Glutamatergic neuron (in vitro differentiated cells): ENCODE measurements at regions not wholly inside any gene's neighbourhood (a gene's known extent, or its start where the extent isn't known, plus 50 kb on each side); places are given as distances from the start of the nearest gene placed in this dataset.

ENCODE experiments used
- DNase-seq: peaks from one replicate; pipeline ENCODE4 v3.0.0; 2022
- H3K27ac Mint-ChIP-seq: one replicate; pipeline ENCODE4 v1.8.0; 2020; ENCODE audit warnings: mild to moderate bottlenecking, mixed read lengths, inconsistent platforms; ENCODE audit not compliant: unreplicated experiment
- H3K27me3 Mint-ChIP-seq: one replicate; pipeline ENCODE4 v1.8.0; 2020; ENCODE audit warnings: mild to moderate bottlenecking, moderate library complexity, mixed read lengths, inconsistent platforms; ENCODE audit not compliant: unreplicated experiment
- H3K36me3 Mint-ChIP-seq: one replicate; pipeline ENCODE4 v1.8.0; 2020; ENCODE audit warnings: mild to moderate bottlenecking, mixed read lengths, inconsistent platforms; ENCODE audit not compliant: unreplicated experiment
- H3K4me1 Mint-ChIP-seq: one replicate; pipeline ENCODE4 v1.8.0; 2020; ENCODE audit warnings: mild to moderate bottlenecking, low read depth, mixed read lengths, inconsistent platforms; ENCODE audit not compliant: unreplicated experiment
- H3K4me3 Mint-ChIP-seq: one replicate; pipeline ENCODE4 v1.8.0; 2020; ENCODE audit warnings: mild to moderate bottlenecking, mixed read lengths, inconsistent platforms; ENCODE audit not compliant: unreplicated experiment
- H3K9me3 Mint-ChIP-seq: one replicate; pipeline ENCODE4 v1.8.0; 2020; ENCODE audit warnings: mild to moderate bottlenecking, moderate library complexity, mixed read lengths, inconsistent platforms; ENCODE audit not compliant: unreplicated experiment
- TF ChIP-seq, protein P1 (sequence below): fragments of 200-600 bp; sonication (generic); IDR thresholded peaks from one replicate; pipeline ENCODE4 v1.5.0; 2021; ENCODE audit not compliant: partially characterized antibody, unreplicated experiment

- no peaks in the 10 kb centered on the region for H3K36me3 Mint-ChIP-seq
- TF ChIP-seq, protein P1, sequence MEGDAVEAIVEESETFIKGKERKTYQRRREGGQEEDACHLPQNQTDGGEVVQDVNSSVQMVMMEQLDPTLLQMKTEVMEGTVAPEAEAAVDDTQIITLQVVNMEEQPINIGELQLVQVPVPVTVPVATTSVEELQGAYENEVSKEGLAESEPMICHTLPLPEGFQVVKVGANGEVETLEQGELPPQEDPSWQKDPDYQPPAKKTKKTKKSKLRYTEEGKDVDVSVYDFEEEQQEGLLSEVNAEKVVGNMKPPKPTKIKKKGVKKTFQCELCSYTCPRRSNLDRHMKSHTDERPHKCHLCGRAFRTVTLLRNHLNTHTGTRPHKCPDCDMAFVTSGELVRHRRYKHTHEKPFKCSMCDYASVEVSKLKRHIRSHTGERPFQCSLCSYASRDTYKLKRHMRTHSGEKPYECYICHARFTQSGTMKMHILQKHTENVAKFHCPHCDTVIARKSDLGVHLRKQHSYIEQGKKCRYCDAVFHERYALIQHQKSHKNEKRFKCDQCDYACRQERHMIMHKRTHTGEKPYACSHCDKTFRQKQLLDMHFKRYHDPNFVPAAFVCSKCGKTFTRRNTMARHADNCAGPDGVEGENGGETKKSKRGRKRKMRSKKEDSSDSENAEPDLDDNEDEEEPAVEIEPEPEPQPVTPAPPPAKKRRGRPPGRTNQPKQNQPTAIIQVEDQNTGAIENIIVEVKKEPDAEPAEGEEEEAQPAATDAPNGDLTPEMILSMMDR, result no peak
- H3K4me1 Mint-ChIP-seq, result peaks cover 16% of the 10 kb centered on the region
- H3K9me3 Mint-ChIP-seq, result peaks cover 3% of the 10 kb centered on the region
- H3K27me3 Mint-ChIP-seq, result peaks cover 3% of the 10 kb centered on the region
- no peak overlapping the region for H3K27ac Mint-ChIP-seq
- no peak for DNase-seq
- H3K4me3 Mint-ChIP-seq, result no peak overlapping the region
These were observed 478.4 kb downstream of the BCL11A start for GRCh38 chr2:60075048-60075447.

DNA sequence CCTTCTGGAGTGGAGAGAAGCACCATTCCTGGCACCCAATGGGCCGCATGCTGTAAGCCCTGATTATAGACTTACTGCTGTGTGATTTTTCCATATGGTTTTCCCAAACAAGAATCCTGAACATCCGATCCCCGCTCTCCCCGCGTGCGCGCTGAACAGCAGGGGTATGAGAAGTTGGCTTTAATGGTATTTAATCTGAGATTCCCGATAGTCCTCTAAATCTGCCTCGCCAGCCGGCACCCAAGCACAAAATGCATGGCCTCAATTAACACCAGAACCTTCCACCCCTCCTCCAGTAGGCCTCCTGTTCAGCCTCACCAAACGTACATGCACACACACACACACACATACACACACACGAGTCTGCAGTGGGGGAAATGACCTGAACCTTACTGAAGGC, 480.3 kb downstream of the BCL11A start:
- DNase-seq, result no peak
- H3K9me3 Mint-ChIP-seq, result peaks cover 3% of the 10 kb centered on the region
- H3K27ac Mint-ChIP-seq, result no peak overlapping the region
- H3K27me3 Mint-ChIP-seq, result peaks cover 3% of the 10 kb centered on the region
- H3K36me3 Mint-ChIP-seq, result no peaks in the 10 kb centered on the region
- H3K4me1 Mint-ChIP-seq, result peaks cover 16% of the 10 kb centered on the region
- TF ChIP-seq, protein P1, result no peak
- H3K4me3 Mint-ChIP-seq, result no peak overlapping the region

- Mint-ChIP-seq H3K36me3 (no peaks in the 10 kb centered on the region), H3K4me3 (no peak overlapping the region), H3K4me1 (peaks cover 16% of the 10 kb centered on the region), H3K27me3 (no peaks in the 10 kb centered on the region), H3K9me3 (peaks cover 3% of the 10 kb centered on the region), H3K27ac (no peak overlapping the region)
- TF ChIP-seq, protein P1, result no peak
- no peak for DNase-seq
These were observed 480.8 kb downstream of the BCL11A start for GRCh38 chr2:60072609-60073008.

- no peaks in the 10 kb centered on the region for H3K27me3 Mint-ChIP-seq
- H3K4me3 Mint-ChIP-seq, result no peak overlapping the region
- no peak for DNase-seq
- H3K4me1 Mint-ChIP-seq, result peaks cover 16% of the 10 kb centered on the region
- TF ChIP-seq, protein P1, result no peak
- peaks cover 3% of the 10 kb centered on the region for H3K9me3 Mint-ChIP-seq
- no peak overlapping the region for H3K27ac Mint-ChIP-seq
- no peaks in the 10 kb centered on the region for H3K36me3 Mint-ChIP-seq
These were observed 482.0 kb downstream of the BCL11A start for GRCh38 chr2:60071490-60071831.

DNA sequence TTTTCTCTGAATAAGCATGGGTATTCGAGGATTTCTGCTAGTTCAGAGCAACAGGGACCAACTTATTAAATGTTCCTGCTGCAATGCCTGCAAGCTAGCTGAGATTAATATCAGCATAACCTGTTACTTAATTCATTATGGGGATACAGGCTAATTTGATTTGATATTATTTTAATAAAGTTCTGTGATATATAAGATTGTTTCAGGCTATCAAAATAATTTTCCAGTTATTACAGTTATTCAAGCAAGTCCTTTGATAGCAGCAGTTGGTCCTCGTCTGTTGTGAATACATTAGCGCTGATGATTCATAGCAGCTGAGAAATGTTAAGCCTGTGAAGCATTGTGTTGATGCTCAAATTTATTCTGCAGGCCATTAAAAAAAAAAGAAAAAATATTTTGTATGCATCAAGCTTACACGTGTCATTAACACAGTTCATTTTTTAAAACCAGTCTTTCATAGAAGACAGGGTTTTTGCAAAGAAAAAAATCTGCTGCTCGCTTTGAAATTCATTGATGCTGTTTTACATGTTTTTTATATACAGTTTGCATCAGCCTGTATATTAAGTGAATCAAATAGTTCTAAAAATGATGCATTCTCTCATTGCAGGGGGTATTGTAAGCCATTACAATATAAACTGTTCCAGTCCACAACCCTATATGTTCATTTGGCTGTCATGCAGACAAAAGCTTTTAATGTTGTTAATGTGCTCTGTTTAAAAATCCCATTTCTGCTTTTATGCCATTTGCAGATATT, 482.5 kb downstream of the BCL11A start:
- no peaks in the 10 kb centered on the region for H3K36me3 Mint-ChIP-seq
- DNase-seq, result no peak
- H3K4me3 Mint-ChIP-seq, result no peak overlapping the region
- peaks cover 16% of the 10 kb centered on the region for H3K4me1 Mint-ChIP-seq
- TF ChIP-seq, protein P1, result no peak
- H3K27ac Mint-ChIP-seq, result no peak overlapping the region
- no peaks in the 10 kb centered on the region for H3K27me3 Mint-ChIP-seq
- H3K9me3 Mint-ChIP-seq, result peaks cover under 1% of the 10 kb centered on the region
